OCI-LY1 (cell line): ENCODE measurements at regions not wholly inside any gene's neighbourhood (a gene's known extent, or its start where the extent isn't known, plus 50 kb on each side); places are given as distances from the start of the nearest gene placed in this dataset.

ENCODE experiments used
- CTCF ChIP-seq: fragments of 200-600 bp; sonication (generic), shearing (Covaris generic); IDR thresholded peaks from 2 replicates; pipeline ENCODE4 v1.5.1; 2017; ENCODE audit warnings: mild to moderate bottlenecking, antibody characterized with exemption, low read length, moderate library complexity, mixed read lengths
- EZH2 ChIP-seq: fragments of 200-600 bp; sonication (generic), shearing (Covaris generic); IDR thresholded peaks from 2 replicates; pipeline ENCODE4 v1.8.0; 2017; ENCODE audit warnings: borderline replicate concordance, mixed run types, mild to moderate bottlenecking, antibody characterized with exemption, low read length, moderate library complexity, mixed read lengths

- TF ChIP-seq CTCF (no peak), EZH2 (no peak)
Measured at GRCh38 chr1:36532810-36533401, 50.2 kb upstream of the CSF3R start.
